Adrenal gland (tissue), 9 donors: ENCODE measurements at regions not wholly inside any gene's neighbourhood (a gene's known extent, or its start where the extent isn't known, plus 50 kb on each side); places are given as distances from the start of the nearest gene placed in this dataset.

Source experiments
- DNase-seq, 7 donors: peaks; one replicate each; pipeline ENCODE4 v3.0.0-alpha.2; 2019 to 2020
- H3K27ac ChIP-seq, 5 donors: fragments of 200-600 bp; sonication (generic) in 4 of 5; 1 replicate in 3 of 5; 2 replicates in 2 of 5; pipeline versions ENCODE4 v1.5.1 to v1.8.0; 2016 to 2020; ENCODE audit warnings: mild to moderate bottlenecking in 1 of 5
- H3K27me3 ChIP-seq: fragments of 200-600 bp; 2 replicates; pipeline ENCODE4 v1.8.0; 2021
- H3K36me3 ChIP-seq, 2 donors: fragments of 200-600 bp; replicated peaks in 1 of 2; 1 replicate in 1 of 2; 2 replicates in 1 of 2; pipeline versions ENCODE4 v1.5.1 to v1.8.0; 2018 to 2022
- H3K4me1 ChIP-seq, 2 donors: fragments of 200-600 bp; replicated peaks in 1 of 2; 1 replicate in 1 of 2; 2 replicates in 1 of 2; pipeline versions ENCODE4 v1.5.1 to v1.8.0; 2018 to 2021
- H3K4me3 ChIP-seq, 4 donors: fragments of 200-600 bp; sonication (generic) in 3 of 4; one replicate each; pipeline ENCODE4 v1.5.1; 2016 to 2018
- H3K9me3 ChIP-seq, 3 donors: fragments of 200-600 bp; sonication (generic) in 1 of 3; replicated peaks in 1 of 3; 1 replicate in 2 of 3; 2 replicates in 1 of 3; pipeline versions ENCODE4 v1.5.1 to v1.8.0; 2016 to 2021
- POLR2A ChIP-seq, 2 donors: fragments of 450-650 bp; IDR thresholded peaks; one replicate each; pipeline ENCODE4 v1.6.1; 2017; ENCODE audit warnings: antibody characterized with exemption in 2 of 2, mild to moderate bottlenecking in 2 of 2, moderate library complexity in 1 of 2
- WGBS, 4 donors: extraction: QIAGEN DNeasy Blood & Tissue Kit in 2 of 4; methylation state at CpG; one replicate each; pipeline versions ENCODE4 v1.1.5 to v1.1.7; 2013 to 2017; 5-methylcytosine and 5-hydroxymethylcytosine counted together
- intact Hi-C, 2 donors: fragments of 100-400 bp; cut with DNase I; formaldehyde crosslinking; loops; one replicate each; pipeline versions ENCODE4 v1.14.1 to v1.15.0; 2022 to 2023
- TF ChIP-seq, protein P1 (sequence below), 6 experiments: fragments of 450-650 bp in 4 of 6; fragments of 200-600 bp in 2 of 6; sonication (generic) in 1 of 6; IDR thresholded peaks; 1 replicate in 5 of 6; 2 replicates in 1 of 6; pipeline versions ENCODE4 v1.5.1 to v1.8.0; 2016 to 2021; ENCODE audit warnings: antibody characterized with exemption in 6 of 6, mild to moderate bottlenecking in 2 of 6, moderate library complexity in 1 of 6
- donor health status: healthy with polysubstance abuse.
- donor health status: Bipolar disorder and iron deficiency.
- donor health status: DM: yes; HTN: yes; CAD: no.
- donor health status: DM: no; HTN: no; CAD: no.
- donor health status: DM: no; HTN: no; CAD: no.

DNA sequence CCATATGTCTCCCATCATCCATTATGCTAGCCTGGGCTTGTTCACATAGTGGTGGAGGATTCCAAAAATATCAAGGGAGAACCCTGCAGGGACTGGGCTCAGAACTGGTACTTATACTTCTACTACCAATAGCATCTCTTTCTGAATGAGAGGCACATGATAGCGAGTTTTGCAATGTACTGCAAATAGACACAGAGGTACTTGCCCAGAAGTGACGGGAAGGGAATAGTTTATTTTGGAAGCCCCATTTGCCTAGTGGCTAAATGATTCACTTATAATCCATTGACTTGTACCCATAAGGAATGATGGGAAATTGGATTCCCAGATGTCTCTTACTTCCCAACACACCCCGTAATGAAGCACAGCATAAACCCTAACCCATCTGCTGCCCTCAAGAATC, 124.8 kb upstream of the ERCC4 start:
- H3K27me3 ChIP-seq = no peaks in the 10 kb centered on the region
- no peak for DNase-seq
- H3K9me3 ChIP-seq = no peaks in the 10 kb centered on the region
- H3K4me1 ChIP-seq = no peaks in the 10 kb centered on the region
- no peaks in the 10 kb centered on the region for H3K36me3 ChIP-seq
- intact Hi-C loops = no loop called here
- peak overlapping the region in 1 of 5 donors; percentile 29 for H3K27ac ChIP-seq
- no peak for TF ChIP-seq POLR2A (IDR thresholded peaks at IDR 0.05)
- TF ChIP-seq, protein P1, sequence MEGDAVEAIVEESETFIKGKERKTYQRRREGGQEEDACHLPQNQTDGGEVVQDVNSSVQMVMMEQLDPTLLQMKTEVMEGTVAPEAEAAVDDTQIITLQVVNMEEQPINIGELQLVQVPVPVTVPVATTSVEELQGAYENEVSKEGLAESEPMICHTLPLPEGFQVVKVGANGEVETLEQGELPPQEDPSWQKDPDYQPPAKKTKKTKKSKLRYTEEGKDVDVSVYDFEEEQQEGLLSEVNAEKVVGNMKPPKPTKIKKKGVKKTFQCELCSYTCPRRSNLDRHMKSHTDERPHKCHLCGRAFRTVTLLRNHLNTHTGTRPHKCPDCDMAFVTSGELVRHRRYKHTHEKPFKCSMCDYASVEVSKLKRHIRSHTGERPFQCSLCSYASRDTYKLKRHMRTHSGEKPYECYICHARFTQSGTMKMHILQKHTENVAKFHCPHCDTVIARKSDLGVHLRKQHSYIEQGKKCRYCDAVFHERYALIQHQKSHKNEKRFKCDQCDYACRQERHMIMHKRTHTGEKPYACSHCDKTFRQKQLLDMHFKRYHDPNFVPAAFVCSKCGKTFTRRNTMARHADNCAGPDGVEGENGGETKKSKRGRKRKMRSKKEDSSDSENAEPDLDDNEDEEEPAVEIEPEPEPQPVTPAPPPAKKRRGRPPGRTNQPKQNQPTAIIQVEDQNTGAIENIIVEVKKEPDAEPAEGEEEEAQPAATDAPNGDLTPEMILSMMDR (IDR thresholded peaks at IDR 0.05) = no peak
- no peak overlapping the region for H3K4me3 ChIP-seq
- WGBS, 4 donors = 44 to 56% (median 51%) methylated on average over 3 of the region's 3 CpGs

DNA sequence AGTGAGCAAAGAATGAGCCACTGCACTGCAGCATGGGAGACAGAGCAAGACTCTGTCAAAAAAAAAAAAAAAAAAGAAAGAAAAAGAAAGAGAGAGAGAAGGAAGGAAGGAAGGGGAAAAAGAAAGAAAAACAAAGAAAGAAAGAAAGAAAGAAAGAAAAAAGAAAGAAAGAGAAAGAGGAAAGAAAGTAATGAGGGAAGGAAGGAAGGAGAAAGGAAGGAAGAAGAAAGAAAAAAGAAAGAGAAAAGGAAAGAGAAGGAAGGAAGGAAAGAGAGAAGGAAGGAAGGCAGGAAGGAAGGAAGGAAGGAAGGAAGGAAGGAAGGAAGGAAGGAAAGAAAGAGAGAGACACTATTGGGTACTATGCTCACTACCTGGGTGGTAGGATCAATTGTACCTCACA, 122.2 kb upstream of the ERCC4 start:
- no peak for TF ChIP-seq POLR2A (IDR thresholded peaks at IDR 0.05)
- TF ChIP-seq, protein P1 (IDR thresholded peaks at IDR 0.05) = no peak
- intact Hi-C loops = no loop called here
- Histone ChIP-seq H3K4me3 (no peak overlapping the region), H3K9me3 (no peaks in the 10 kb centered on the region), H3K27ac (no peak overlapping the region), H3K27me3 (no peaks in the 10 kb centered on the region), H3K4me1 (no peaks in the 10 kb centered on the region), H3K36me3 (no peaks in the 10 kb centered on the region)
- DNase-seq = no peak

DNA sequence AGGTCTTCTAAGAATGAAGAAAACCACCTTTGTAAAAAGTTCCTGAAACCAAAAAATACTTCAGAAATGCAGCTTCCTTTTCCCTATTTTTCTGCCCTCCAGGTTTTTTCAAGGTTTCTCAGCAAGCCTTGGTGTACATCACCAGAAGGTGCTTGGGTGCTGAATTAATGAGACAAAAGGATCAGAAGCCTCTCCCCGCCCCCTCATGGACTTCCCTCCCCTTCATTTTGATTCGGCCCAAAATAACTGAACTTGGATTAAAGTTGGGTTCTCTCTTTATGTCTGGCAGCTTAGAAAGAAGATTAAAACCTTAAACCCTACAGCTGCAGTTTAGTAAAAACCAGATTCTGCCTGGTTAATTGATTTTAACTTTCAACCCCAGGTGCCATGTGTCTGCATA, 121.7 kb upstream of the ERCC4 start:
- Histone ChIP-seq H3K9me3 (no peaks in the 10 kb centered on the region), H3K27me3 (no peaks in the 10 kb centered on the region), H3K27ac (no peak overlapping the region), H3K4me3 (no peak overlapping the region), H3K4me1 (no peaks in the 10 kb centered on the region), H3K36me3 (no peaks in the 10 kb centered on the region)
- intact Hi-C loops = no loop called here
- TF ChIP-seq, protein P1 (IDR thresholded peaks at IDR 0.05) = no peak
- no peak for TF ChIP-seq POLR2A (IDR thresholded peaks at IDR 0.05)
- WGBS, 4 donors = 49 to 68% (median 60%) methylated on average over 2 of the region's 2 CpGs
- no peak for DNase-seq

DNA sequence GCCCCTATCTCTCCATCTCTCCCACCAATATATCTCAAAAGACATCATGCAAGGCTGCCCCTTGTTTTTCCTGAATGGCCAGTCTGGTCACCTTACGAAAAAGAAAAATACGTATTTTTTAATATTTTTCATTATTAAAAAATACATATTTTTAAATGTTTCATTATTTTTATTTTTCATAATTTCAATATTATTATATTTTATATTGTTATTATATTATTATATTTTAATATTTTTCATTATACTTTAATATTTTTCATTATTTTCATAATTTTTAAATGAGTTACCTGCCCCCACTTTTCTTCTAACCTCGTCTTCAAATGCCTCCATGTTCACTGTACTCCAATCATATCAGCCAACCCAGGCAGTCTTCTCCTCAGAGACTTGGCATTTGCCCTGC, 116.0 kb upstream of the ERCC4 start:
- intact Hi-C loops = no loop called here
- WGBS, 4 donors = 65 to 85% (median 67%) methylated on average over 3 of the region's 3 CpGs
- H3K36me3 ChIP-seq = no peaks in the 10 kb centered on the region
- no peaks in the 10 kb centered on the region for H3K9me3 ChIP-seq
- H3K4me3 ChIP-seq = no peak overlapping the region
- DNase-seq = no peak
- no peaks in the 10 kb centered on the region for H3K27me3 ChIP-seq
- TF ChIP-seq, protein P1 (IDR thresholded peaks at IDR 0.05) = no peak
- TF ChIP-seq POLR2A (IDR thresholded peaks at IDR 0.05) = no peak
- H3K27ac ChIP-seq = no peak overlapping the region
- H3K4me1 ChIP-seq = no peaks in the 10 kb centered on the region
